ENCODE measurements at regions not wholly inside any gene's neighbourhood (a gene's known extent, or its start where the extent isn't known, plus 50 kb on each side); places are given as distances from the start of the nearest gene placed in this dataset.

DNA sequence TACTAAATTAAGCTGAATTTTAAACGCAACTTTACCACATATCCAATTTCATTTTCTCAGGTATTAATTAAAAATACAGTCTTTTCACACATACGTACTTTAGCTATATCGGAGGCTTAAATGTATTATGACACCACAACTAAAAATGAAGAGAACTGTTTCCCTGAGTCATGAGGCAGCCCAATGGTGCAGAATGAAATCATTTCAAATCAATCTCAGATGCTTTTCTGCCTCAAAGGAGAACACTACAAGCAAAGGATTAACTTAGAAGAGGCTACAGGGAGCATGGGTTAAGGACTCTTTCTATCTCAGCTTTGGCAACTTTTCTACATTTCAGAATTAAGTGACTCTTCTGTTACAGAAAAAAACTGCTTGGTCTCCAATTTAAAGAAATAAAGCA lies 516.3 kb upstream of the HTR2A start:
- H3K27ac Mint-ChIP-seq, result no peak overlapping the region
- DNase-seq (ENCODE audit: low spot score, unreplicated experiment), result no peak
- H3K4me1 Mint-ChIP-seq (ENCODE audit: low read depth), result peaks cover 2% of the 10 kb centered on the region
- no peaks in the 10 kb centered on the region for H3K36me3 Mint-ChIP-seq (ENCODE audit: insufficient read depth)
- no peaks in the 10 kb centered on the region for H3K27me3 Mint-ChIP-seq
- no peaks in the 10 kb centered on the region for H3K9me3 Mint-ChIP-seq (ENCODE audit: low read depth)
- H3K4me3 Mint-ChIP-seq (ENCODE audit: low read depth), result no peak overlapping the region
- TF ChIP-seq, protein P1, sequence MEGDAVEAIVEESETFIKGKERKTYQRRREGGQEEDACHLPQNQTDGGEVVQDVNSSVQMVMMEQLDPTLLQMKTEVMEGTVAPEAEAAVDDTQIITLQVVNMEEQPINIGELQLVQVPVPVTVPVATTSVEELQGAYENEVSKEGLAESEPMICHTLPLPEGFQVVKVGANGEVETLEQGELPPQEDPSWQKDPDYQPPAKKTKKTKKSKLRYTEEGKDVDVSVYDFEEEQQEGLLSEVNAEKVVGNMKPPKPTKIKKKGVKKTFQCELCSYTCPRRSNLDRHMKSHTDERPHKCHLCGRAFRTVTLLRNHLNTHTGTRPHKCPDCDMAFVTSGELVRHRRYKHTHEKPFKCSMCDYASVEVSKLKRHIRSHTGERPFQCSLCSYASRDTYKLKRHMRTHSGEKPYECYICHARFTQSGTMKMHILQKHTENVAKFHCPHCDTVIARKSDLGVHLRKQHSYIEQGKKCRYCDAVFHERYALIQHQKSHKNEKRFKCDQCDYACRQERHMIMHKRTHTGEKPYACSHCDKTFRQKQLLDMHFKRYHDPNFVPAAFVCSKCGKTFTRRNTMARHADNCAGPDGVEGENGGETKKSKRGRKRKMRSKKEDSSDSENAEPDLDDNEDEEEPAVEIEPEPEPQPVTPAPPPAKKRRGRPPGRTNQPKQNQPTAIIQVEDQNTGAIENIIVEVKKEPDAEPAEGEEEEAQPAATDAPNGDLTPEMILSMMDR (IDR thresholded peaks at IDR 0.05; ENCODE audit: unreplicated experiment), result no peak

DNA sequence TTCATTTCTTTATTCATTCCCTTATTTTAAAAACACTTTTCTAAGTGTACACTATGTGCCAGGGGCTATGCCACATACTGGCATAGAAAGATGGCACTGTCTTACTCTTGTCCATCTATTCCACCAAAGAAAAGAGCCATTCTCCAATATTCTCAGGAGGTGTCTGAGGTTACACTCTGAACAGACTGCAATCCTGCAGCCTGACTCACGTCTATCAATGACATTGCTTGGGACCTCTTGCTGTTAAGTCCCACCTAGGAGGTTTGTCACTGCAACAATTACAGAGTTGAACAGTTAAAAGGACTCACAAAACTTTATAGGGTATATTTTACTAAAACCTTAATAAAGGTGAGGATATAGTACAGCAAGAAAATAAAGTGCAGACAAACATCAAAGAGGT lies 512.9 kb upstream of the HTR2A start:
- H3K36me3 Mint-ChIP-seq (ENCODE audit: insufficient read depth), result no peaks in the 10 kb centered on the region

DNA sequence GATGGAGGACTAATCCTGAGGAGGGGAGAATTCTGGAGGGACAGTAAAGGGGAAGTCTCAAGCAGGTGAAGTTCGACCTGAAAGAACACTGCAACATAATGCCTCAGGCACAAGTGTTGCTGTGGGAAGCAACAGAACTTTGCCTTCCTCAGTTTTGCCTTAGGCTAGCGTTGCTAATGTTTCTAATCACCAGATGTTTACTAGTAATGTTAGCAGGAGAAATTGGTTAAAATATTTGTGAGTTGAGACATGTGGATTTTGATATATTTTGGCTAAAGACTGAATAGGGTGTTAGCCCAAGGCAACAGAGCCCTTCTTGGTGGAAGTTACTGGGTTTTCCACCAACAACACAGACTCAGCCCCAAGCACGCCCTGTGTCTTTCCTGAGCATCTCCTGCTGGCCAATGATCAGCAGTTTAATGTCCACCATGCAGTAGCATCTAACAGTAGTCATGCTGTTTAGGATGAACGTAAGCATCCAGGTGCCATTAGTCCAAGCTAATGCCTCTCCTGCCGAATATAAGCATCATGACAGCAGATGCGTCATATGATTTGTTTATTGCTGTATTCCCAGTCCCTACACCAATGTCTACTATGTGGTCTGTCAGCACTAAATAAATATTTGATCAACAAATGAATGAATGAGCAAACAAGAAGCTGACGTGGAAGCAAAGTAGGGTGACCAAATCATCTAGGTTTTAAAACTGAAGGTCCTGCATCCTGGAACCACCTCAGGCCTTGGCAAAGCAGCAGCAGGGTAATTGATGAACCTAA lies 511.9 kb upstream of the HTR2A start:
- Mint-ChIP-seq H3K27ac (no peak overlapping the region), H3K9me3 (ENCODE audit: low read depth) (no peaks in the 10 kb centered on the region), H3K4me1 (ENCODE audit: low read depth) (peaks cover 2% of the 10 kb centered on the region), H3K27me3 (no peaks in the 10 kb centered on the region), H3K4me3 (ENCODE audit: low read depth) (no peak overlapping the region), H3K36me3 (ENCODE audit: insufficient read depth) (no peaks in the 10 kb centered on the region)
- TF ChIP-seq, protein P1 (IDR thresholded peaks at IDR 0.05; ENCODE audit: unreplicated experiment), result no peak
- no peak for DNase-seq (ENCODE audit: low spot score, unreplicated experiment)

More for the DNA sequence above, 512.9 kb upstream of the HTR2A start:
- Mint-ChIP-seq H3K4me3 (ENCODE audit: low read depth) (no peak overlapping the region), H3K27ac (no peak overlapping the region), H3K27me3 (no peaks in the 10 kb centered on the region), H3K9me3 (ENCODE audit: low read depth) (no peaks in the 10 kb centered on the region), H3K4me1 (ENCODE audit: low read depth) (peaks cover 2% of the 10 kb centered on the region)
- TF ChIP-seq, protein P1 (IDR thresholded peaks at IDR 0.05; ENCODE audit: unreplicated experiment), result no peak
- DNase-seq (ENCODE audit: low spot score, unreplicated experiment), result no peak

DNA sequence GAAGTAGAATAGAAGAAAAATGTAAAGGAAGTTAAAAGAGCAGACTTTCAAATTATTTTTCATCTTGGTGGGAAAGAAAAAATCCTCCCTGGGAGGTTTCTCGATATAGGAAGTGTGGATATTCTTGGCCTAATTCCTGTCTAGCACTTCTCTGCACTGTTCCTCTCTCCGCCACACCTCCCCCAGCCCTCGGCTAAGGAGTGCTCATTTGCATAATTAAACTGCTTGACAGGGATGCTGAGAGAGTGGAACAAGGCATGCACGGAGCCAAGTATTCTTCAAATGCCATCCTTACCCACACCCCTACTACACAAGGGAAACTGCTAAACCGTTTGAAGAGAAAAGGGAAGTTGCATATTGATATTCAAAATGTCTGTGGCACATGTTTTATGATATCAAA lies 511.0 kb upstream of the HTR2A start:
- no peak for DNase-seq (ENCODE audit: low spot score, unreplicated experiment)
- H3K4me1 Mint-ChIP-seq (ENCODE audit: low read depth), result peaks cover 2% of the 10 kb centered on the region

DNA sequence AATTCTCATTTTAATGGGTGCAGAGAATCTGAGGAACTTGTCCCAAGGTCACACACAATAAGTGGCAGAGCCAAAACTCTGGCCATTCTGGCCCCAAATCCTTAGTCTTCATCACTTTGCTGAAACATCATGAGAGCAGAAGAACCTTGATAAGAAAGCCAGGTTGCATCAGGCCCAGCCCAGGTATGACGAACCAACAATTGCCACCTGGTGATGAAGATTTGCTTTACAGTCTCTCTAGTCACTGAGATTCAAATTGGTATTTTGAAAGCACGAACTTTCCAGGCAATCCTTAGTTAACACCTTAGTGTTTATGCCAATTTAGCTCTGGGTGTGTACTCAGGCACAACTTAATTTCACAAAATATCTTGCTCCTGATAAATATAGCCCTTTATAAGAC lies 502.7 kb upstream of the HTR2A start:
- H3K4me1 Mint-ChIP-seq (ENCODE audit: low read depth), result no peaks in the 10 kb centered on the region
- TF ChIP-seq, protein P1 (IDR thresholded peaks at IDR 0.05; ENCODE audit: unreplicated experiment), result no peak
- H3K27me3 Mint-ChIP-seq, result no peaks in the 10 kb centered on the region
- H3K36me3 Mint-ChIP-seq (ENCODE audit: insufficient read depth), result no peaks in the 10 kb centered on the region
- H3K27ac Mint-ChIP-seq, result no peak overlapping the region
- H3K9me3 Mint-ChIP-seq (ENCODE audit: low read depth), result no peaks in the 10 kb centered on the region
- H3K4me3 Mint-ChIP-seq (ENCODE audit: low read depth), result no peak overlapping the region
- no peak for DNase-seq (ENCODE audit: low spot score, unreplicated experiment)

More for the DNA sequence above, 511.0 kb upstream of the HTR2A start:
- Mint-ChIP-seq H3K36me3 (ENCODE audit: insufficient read depth) (no peaks in the 10 kb centered on the region), H3K27ac (no peak overlapping the region), H3K9me3 (ENCODE audit: low read depth) (no peaks in the 10 kb centered on the region), H3K4me3 (ENCODE audit: low read depth) (no peak overlapping the region), H3K27me3 (no peaks in the 10 kb centered on the region)
- TF ChIP-seq, protein P1 (IDR thresholded peaks at IDR 0.05; ENCODE audit: unreplicated experiment), result no peak
